ENCODE measurements at regions not wholly inside any gene's neighbourhood (a gene's known extent, or its start where the extent isn't known, plus 50 kb on each side); places are given as distances from the start of the nearest gene placed in this dataset.

GRCh38 chr13:54884682-54885081 lies 1856.1 kb downstream of the OLFM4 start:
- Histone ChIP-seq H3K27ac (ENCODE audit: low read length in 2 of 2) (no peak overlapping the region), H3K4me1 (ENCODE audit: control insufficient read depth in 2 of 2, insufficient read depth in 2 of 2, low read length in 2 of 2) (no peaks in the 10 kb centered on the region), H4K20me1 (ENCODE audit: control insufficient read depth, insufficient read depth, low read length, poor library complexity, severe bottlenecking) (no peaks in the 10 kb centered on the region), H3K4me2 (replicated peaks; ENCODE audit: low read depth, low read length, poor library complexity, severe bottlenecking) (no peak overlapping the region), H2AFZ (ENCODE audit: insufficient read depth, low read depth, low read length, poor library complexity, severe bottlenecking) (no peak overlapping the region), H3K9me3 (ENCODE audit: control extremely low read depth in 1 of 3, control insufficient read depth in 2 of 3, insufficient read depth in 1 of 3, low read length in 2 of 3) (no peaks in the 10 kb centered on the region), H3K36me3 (replicated peaks in 1 of 2; ENCODE audit: control extremely low read depth in 1 of 2, control insufficient read depth in 1 of 2, extremely low read depth in 1 of 2, insufficient read depth in 2 of 2, low read length in 1 of 2) (no peaks in the 10 kb centered on the region), H3K9ac (ENCODE audit: low read length) (no peak overlapping the region), H3K79me2 (ENCODE audit: control insufficient read depth, insufficient read depth, low read length) (no peaks in the 10 kb centered on the region), H3K4me3 (ENCODE audit: control extremely low read depth in 1 of 5, extremely low read depth in 1 of 5, insufficient read depth in 1 of 5, low read depth in 2 of 5, low read length in 4 of 5) (no peak overlapping the region), H3K27me3 (replicated peaks in 1 of 4; ENCODE audit: control extremely low read depth in 1 of 4, control insufficient read depth in 3 of 4, insufficient read depth in 4 of 4, low read length in 3 of 4) (no peaks in the 10 kb centered on the region)
- H3K27ac Mint-ChIP-seq = no peak overlapping the region
- intact Hi-C loops (cut with micrococcal nuclease) = no loop called here
- H3K27me3 Mint-ChIP-seq = no peaks in the 10 kb centered on the region
- peaks cover 6% of the 10 kb centered on the region for H3K9me3 Mint-ChIP-seq (ENCODE audit: insufficient read depth)
- no peak for DNase-seq
- POLR2A ChIA-PET = no interaction called here
- no peaks in the 10 kb centered on the region for H3K4me1 Mint-ChIP-seq
- no peak for TF ChIP-seq EZH2 (IDR thresholded peaks at IDR 0.05; ENCODE audit: borderline replicate concordance, insufficient read depth, low read depth, low read length, poor library complexity, severe bottlenecking)
- TF ChIP-seq, protein P1, sequence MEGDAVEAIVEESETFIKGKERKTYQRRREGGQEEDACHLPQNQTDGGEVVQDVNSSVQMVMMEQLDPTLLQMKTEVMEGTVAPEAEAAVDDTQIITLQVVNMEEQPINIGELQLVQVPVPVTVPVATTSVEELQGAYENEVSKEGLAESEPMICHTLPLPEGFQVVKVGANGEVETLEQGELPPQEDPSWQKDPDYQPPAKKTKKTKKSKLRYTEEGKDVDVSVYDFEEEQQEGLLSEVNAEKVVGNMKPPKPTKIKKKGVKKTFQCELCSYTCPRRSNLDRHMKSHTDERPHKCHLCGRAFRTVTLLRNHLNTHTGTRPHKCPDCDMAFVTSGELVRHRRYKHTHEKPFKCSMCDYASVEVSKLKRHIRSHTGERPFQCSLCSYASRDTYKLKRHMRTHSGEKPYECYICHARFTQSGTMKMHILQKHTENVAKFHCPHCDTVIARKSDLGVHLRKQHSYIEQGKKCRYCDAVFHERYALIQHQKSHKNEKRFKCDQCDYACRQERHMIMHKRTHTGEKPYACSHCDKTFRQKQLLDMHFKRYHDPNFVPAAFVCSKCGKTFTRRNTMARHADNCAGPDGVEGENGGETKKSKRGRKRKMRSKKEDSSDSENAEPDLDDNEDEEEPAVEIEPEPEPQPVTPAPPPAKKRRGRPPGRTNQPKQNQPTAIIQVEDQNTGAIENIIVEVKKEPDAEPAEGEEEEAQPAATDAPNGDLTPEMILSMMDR (IDR thresholded peaks at IDR 0.05) = no peak
- H3K4me3 Mint-ChIP-seq = no peak overlapping the region
- WGBS (ENCODE audit: insufficient coverage) = no CpG with 5 or more reads among the region's 3 CpGs
- no peak for ATAC-seq (ENCODE audit: low read depth)
- CTCF ChIA-PET = no interaction called here

GRCh38 chr13:54890976-54891375 lies 1862.4 kb downstream of the OLFM4 start:
- Histone ChIP-seq H3K27me3 (replicated peaks in 1 of 4; ENCODE audit: control extremely low read depth in 1 of 4, control insufficient read depth in 3 of 4, insufficient read depth in 4 of 4, low read length in 3 of 4) (no peaks in the 10 kb centered on the region), H3K9me3 (ENCODE audit: control extremely low read depth in 1 of 3, control insufficient read depth in 2 of 3, insufficient read depth in 1 of 3, low read length in 2 of 3) (no peaks in the 10 kb centered on the region), H3K4me3 (ENCODE audit: control extremely low read depth in 1 of 5, extremely low read depth in 1 of 5, insufficient read depth in 1 of 5, low read depth in 2 of 5, low read length in 4 of 5) (no peak overlapping the region), H3K4me2 (replicated peaks; ENCODE audit: low read depth, low read length, poor library complexity, severe bottlenecking) (no peak overlapping the region), H3K79me2 (ENCODE audit: control insufficient read depth, insufficient read depth, low read length) (no peaks in the 10 kb centered on the region), H4K20me1 (ENCODE audit: control insufficient read depth, insufficient read depth, low read length, poor library complexity, severe bottlenecking) (no peaks in the 10 kb centered on the region), H3K36me3 (replicated peaks in 1 of 2; ENCODE audit: control extremely low read depth in 1 of 2, control insufficient read depth in 1 of 2, extremely low read depth in 1 of 2, insufficient read depth in 2 of 2, low read length in 1 of 2) (no peaks in the 10 kb centered on the region), H3K4me1 (ENCODE audit: control insufficient read depth in 2 of 2, insufficient read depth in 2 of 2, low read length in 2 of 2) (no peaks in the 10 kb centered on the region), H2AFZ (ENCODE audit: insufficient read depth, low read depth, low read length, poor library complexity, severe bottlenecking) (no peak overlapping the region), H3K9ac (ENCODE audit: low read length) (no peak overlapping the region), H3K27ac (ENCODE audit: low read length in 2 of 2) (no peak overlapping the region)
- POLR2A ChIA-PET = no interaction called here
- Mint-ChIP-seq H3K27me3 (no peaks in the 10 kb centered on the region), H3K4me3 (no peak overlapping the region), H3K9me3 (ENCODE audit: insufficient read depth) (peaks cover 6% of the 10 kb centered on the region), H3K27ac (no peak overlapping the region), H3K4me1 (no peaks in the 10 kb centered on the region)
- ATAC-seq (ENCODE audit: low read depth) (no peak), DNase-seq (no peak)
- 75% methylated on average over 1 of the region's 2 CpGs for WGBS (ENCODE audit: insufficient coverage)
- CTCF ChIA-PET = no interaction called here
- TF ChIP-seq, protein P1 (IDR thresholded peaks at IDR 0.05) = no peak
- TF ChIP-seq EZH2 (IDR thresholded peaks at IDR 0.05; ENCODE audit: borderline replicate concordance, insufficient read depth, low read depth, low read length, poor library complexity, severe bottlenecking) = no peak
- intact Hi-C loops (cut with micrococcal nuclease) = no loop called here

Data from B cell (primary cell).